ENCODE measurements at regions not wholly inside any gene's neighbourhood (a gene's known extent, or its start where the extent isn't known, plus 50 kb on each side); places are given as distances from the start of the nearest gene placed in this dataset.

DNA sequence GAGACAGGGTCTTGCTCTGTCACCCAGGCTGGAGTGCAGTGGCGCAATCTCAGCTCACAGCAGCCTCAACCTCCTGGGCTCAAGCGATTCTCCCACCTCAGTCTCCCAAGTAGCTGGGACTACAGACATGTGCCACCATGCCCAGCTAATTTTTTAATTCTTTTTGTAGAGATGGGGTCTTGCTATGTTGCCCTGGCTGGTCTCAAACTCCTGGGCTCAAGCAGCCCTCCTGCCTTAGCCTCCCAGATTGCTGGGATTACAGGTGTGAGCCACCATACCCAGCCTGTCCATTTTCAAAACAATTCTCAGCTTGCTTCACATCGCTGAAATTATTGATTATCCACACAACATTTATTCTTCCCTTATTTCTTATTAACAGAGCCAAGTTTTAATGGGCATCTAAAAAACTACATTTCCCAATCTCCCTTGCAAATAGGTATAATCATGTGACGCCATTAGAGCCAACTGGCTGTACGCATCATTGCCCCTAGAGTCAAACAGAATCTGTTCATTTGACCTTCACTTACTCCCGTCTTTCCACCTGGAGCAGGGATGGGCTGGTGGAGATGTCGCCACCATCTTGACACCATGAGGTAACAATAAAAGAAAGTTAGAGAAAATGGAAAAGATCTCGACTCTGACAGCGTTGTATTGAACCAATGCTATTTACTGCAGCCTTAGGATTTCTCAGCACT lies 148.0 kb upstream of the FOXF1 start:
- FAIRE-seq (no peak), DNase-seq (ENCODE audit: insufficient read length) (no peak)
- TF ChIP-seq TAF1 (IDR thresholded peaks at IDR 0.05; ENCODE audit: borderline replicate concordance, low read depth, low read length) = no peak
- no peak for TF ChIP-seq POLR2A (IDR thresholded peaks at IDR 0.05; ENCODE audit: low read depth, low read length)
- TF ChIP-seq POLR2AphosphoS5 (IDR thresholded peaks at IDR 0.05; ENCODE audit: low read depth, low read length) = no peak

DNA sequence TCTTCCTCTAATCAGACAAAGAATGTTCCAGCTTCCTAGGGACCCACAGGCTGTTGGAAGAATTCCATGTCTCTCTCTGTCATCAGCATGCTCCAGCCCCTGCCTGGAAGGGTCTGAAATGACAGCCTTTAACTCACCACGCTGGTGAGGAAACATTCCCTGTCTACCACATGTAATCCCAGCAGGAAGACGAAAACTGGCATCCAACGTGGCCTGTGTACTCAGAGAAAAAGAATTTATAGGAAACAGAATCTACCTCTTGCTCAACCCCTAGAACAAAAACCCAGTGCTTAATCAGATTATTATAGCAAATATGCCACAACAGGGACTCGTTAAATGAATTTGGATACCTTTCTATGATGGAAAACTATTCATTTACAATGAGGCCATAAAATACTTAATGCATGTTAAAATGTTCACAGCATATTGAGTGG lies 147.3 kb upstream of the FOXF1 start:
- DNase-seq (ENCODE audit: insufficient read length) = no peak
- no peak for FAIRE-seq
- no peak for TF ChIP-seq TAF1 (IDR thresholded peaks at IDR 0.05; ENCODE audit: borderline replicate concordance, low read depth, low read length)
- no peak for TF ChIP-seq POLR2AphosphoS5 (IDR thresholded peaks at IDR 0.05; ENCODE audit: low read depth, low read length)
- no peak for TF ChIP-seq POLR2A (IDR thresholded peaks at IDR 0.05; ENCODE audit: low read depth, low read length)

DNA sequence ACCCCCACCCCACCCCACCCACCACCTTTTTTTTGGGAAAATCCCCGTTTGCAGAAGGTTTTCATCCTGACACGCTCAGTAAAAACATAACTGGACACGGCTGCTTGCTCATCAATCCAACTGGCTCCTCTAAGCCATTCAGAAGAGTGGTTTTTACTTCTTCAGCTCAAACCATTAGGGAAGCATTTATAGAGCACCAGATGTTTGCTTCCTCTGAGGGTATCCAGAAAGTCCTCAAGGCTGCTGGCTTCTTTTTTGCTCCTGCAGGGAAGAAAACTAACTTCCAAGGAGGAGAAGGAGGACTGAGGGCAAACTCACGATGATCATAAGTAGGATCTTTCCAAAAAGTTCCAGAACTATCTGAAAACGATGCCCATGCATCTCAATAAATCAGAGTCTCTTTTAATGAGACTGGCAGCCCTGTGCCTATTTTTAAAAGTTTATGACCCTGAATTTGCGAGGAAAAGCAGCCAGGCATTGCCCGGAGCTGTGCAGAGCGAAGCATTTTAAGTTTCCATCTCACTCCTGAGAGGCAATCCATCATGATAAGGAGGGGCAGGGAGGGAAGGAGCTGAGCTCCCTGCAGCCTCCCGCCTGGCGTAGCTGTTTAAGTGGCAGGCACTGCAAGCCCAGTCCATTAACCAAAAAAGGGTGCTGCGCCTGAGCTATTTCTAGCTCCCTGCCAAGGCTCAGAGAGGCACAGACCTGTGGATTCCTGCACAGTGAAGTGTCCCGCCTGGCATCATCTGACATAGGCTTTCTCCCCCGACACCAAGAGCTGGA lies 146.3 kb upstream of the FOXF1 start:
- DNase-seq (ENCODE audit: insufficient read length) = no peak
- no peak for TF ChIP-seq POLR2AphosphoS5 (IDR thresholded peaks at IDR 0.05; ENCODE audit: low read depth, low read length)
- no peak for TF ChIP-seq TAF1 (IDR thresholded peaks at IDR 0.05; ENCODE audit: borderline replicate concordance, low read depth, low read length)
- no peak for TF ChIP-seq POLR2A (IDR thresholded peaks at IDR 0.05; ENCODE audit: low read depth, low read length)
- FAIRE-seq = no peak

- no peak for FAIRE-seq
- TF ChIP-seq POLR2A (IDR thresholded peaks at IDR 0.05; ENCODE audit: low read depth, low read length) = no peak
- no peak for TF ChIP-seq TAF1 (IDR thresholded peaks at IDR 0.05; ENCODE audit: borderline replicate concordance, low read depth, low read length)
- no peak for TF ChIP-seq POLR2AphosphoS5 (IDR thresholded peaks at IDR 0.05; ENCODE audit: low read depth, low read length)
Measured at GRCh38 chr16:86364653-86365380, 145.5 kb upstream of the FOXF1 start.

DNA sequence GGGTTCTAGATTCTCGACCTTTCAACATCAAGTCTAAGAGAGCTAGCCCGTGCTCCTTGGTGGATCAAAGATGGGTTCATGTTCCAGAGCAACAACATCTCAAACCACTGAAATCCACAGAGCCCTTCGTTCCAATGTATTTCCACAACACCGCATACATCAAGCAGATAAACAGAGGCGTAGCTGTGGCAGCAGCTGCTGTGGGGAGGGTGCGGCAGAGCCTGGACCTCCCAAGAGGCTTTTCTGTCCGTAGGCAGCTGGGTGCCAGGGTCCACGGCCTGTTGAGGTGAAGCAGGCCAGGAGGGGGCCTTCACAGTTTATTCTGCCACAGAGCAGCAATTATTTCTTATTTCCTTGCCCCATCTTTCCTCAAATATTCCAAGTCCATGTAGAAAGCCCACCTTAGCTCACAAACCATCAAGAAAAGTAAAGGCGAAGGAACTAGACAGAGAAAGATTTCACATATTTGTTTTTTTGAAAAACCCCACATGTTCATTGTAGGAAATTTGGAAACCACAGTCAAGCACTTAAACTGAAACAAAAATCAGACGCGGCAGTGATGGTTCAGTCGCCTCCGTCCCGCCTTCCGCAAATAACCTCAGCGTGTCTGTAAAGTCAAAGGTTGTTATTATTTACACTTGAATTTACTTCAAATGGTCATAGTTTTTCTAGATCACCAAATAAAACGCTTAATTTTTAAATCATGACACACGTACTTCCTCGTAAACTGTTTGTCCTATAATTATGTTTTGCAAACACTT lies 144.6 kb upstream of the FOXF1 start:
- DNase-seq (ENCODE audit: insufficient read length) (no peak), FAIRE-seq (no peak)
- TF ChIP-seq TAF1 (IDR thresholded peaks at IDR 0.05; ENCODE audit: borderline replicate concordance, low read depth, low read length) (no peak), POLR2A (IDR thresholded peaks at IDR 0.05; ENCODE audit: low read depth, low read length) (no peak), POLR2AphosphoS5 (IDR thresholded peaks at IDR 0.05; ENCODE audit: low read depth, low read length) (no peak)

More at GRCh38 chr16:86364653-86365380, 145.5 kb upstream of the FOXF1 start:
- no peak for DNase-seq (ENCODE audit: insufficient read length)

DNA sequence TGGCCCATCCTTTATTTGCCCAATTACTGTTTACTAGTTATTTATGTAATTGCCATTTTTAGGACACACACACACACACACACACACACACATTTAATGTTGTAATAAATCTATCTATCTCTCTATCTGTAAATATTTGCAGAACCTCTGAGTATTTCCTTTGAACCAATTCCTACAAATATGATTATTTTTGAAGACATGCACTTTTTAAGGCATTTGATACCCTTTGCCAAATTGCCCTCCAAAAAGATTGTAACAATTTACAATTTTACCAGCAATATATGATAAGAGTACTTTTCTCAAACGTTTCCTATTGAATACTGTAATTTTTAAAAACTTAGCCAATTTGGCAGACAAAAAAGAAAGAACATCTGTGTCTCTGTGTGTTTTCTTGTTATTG lies 143.8 kb upstream of the FOXF1 start:
- DNase-seq (ENCODE audit: insufficient read length) (no peak), FAIRE-seq (no peak)
- TF ChIP-seq TAF1 (IDR thresholded peaks at IDR 0.05; ENCODE audit: borderline replicate concordance, low read depth, low read length) = no peak
- no peak for TF ChIP-seq POLR2A (IDR thresholded peaks at IDR 0.05; ENCODE audit: low read depth, low read length)
- TF ChIP-seq POLR2AphosphoS5 (IDR thresholded peaks at IDR 0.05; ENCODE audit: low read depth, low read length) = no peak

DNA sequence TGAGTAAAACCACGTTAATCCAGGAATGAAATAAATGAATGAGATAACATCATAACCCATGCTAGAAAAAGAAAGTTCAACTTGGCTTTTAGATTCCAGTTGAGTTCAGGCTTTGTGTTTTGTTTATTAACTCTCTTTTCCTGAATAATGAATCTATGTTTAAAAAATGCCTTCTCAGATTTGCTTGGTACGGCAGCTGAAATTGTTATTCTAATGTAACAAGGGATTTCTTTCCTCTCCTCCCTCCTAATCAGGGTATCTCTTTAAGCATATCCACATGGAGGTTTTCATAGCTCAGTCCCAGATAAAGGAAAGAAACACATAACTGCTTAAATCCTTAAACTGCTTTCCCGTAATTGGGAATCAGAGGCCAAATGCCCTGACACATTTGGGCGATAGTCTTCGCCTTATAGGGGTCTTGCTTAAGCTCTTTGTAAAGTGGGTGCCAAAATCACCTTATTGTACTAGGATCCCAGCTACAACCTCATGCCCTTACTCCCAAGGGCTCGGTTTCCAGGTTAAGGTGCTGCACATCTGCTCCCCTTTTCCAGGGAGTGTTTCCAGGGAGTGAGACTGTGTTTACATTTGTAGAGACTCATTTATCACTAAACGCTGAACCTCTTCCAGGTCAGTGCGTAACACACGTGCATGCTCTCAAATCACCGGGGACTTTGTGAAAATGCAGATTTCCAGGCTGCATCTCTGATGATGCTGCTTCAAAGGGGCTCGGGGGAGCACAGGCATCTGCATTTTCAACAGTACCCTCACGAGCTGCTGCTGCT lies 142.8 kb upstream of the FOXF1 start:
- DNase-seq (ENCODE audit: insufficient read length) = no peak
- TF ChIP-seq POLR2AphosphoS5 (IDR thresholded peaks at IDR 0.05; ENCODE audit: low read depth, low read length) = no peak
- TF ChIP-seq TAF1 (IDR thresholded peaks at IDR 0.05; ENCODE audit: borderline replicate concordance, low read depth, low read length) = no peak
- no peak for TF ChIP-seq POLR2A (IDR thresholded peaks at IDR 0.05; ENCODE audit: low read depth, low read length)
- no peak for FAIRE-seq

- TF ChIP-seq TAF1 (IDR thresholded peaks at IDR 0.05; ENCODE audit: borderline replicate concordance, low read depth, low read length) (no peak), POLR2AphosphoS5 (IDR thresholded peaks at IDR 0.05; ENCODE audit: low read depth, low read length) (no peak), POLR2A (IDR thresholded peaks at IDR 0.05; ENCODE audit: low read depth, low read length) (no peak)
- FAIRE-seq (no peak), DNase-seq (ENCODE audit: insufficient read length) (no peak)
Measured at GRCh38 chr16:86368261-86368660, 142.1 kb upstream of the FOXF1 start.

- no peak for DNase-seq (ENCODE audit: insufficient read length)
- no peak for TF ChIP-seq POLR2A (IDR thresholded peaks at IDR 0.05; ENCODE audit: low read depth, low read length)
- TF ChIP-seq POLR2AphosphoS5 (IDR thresholded peaks at IDR 0.05; ENCODE audit: low read depth, low read length) = no peak
- TF ChIP-seq TAF1 (IDR thresholded peaks at IDR 0.05; ENCODE audit: borderline replicate concordance, low read depth, low read length) = no peak
Measured at GRCh38 chr16:86370062-86370461, 140.3 kb upstream of the FOXF1 start.

GRCh38 chr16:86371083-86371803 lies 139.1 kb upstream of the FOXF1 start:
- no peak for DNase-seq (ENCODE audit: insufficient read length)
- TF ChIP-seq POLR2A (IDR thresholded peaks at IDR 0.05; ENCODE audit: low read depth, low read length) = no peak
- TF ChIP-seq POLR2AphosphoS5 (IDR thresholded peaks at IDR 0.05; ENCODE audit: low read depth, low read length) = no peak
- no peak for TF ChIP-seq TAF1 (IDR thresholded peaks at IDR 0.05; ENCODE audit: borderline replicate concordance, low read depth, low read length)
- no peak for FAIRE-seq

More at GRCh38 chr16:86370062-86370461, 140.3 kb upstream of the FOXF1 start:
- no peak for FAIRE-seq
